A549 (cell line): ENCODE measurements at regions not wholly inside any gene's neighbourhood (a gene's known extent, or its start where the extent isn't known, plus 50 kb on each side); places are given as distances from the start of the nearest gene placed in this dataset.

ENCODE experiments used
- CHD2 ChIP-seq: fragments of 150-350 bp; IDR thresholded peaks from 2 replicates; pipeline ENCODE4 v1.6.1; 2014; ENCODE audit warnings: low read length; ENCODE audit not compliant: partially characterized antibody
- CTCF ChIP-seq: fragments of >200 bp; sonication (Bioruptor Twin); formaldehyde crosslinking; IDR thresholded peaks from 3 replicates; pipeline ENCODE4 v1.5.1; 2016
- MYC ChIP-seq: IDR thresholded peaks from 2 replicates; pipeline ENCODE4 v1.6.1; 2012; ENCODE audit warnings: mild to moderate bottlenecking, inconsistent platforms, low read length, improper control_type of control experiment, borderline replicate concordance
- RAD21 ChIP-seq, 2 experiments: fragments of >200 bp in 1 of 2; sonication (Bioruptor Twin) in 1 of 2; formaldehyde crosslinking in 1 of 2; IDR thresholded peaks in 1 of 2; conservative IDR thresholded peaks in 1 of 2; 2 replicates in 1 of 2; 3 replicates in 1 of 2; pipeline ENCODE4 v1.6.1; 2012 to 2018; ENCODE audit warnings: inconsistent platforms in 1 of 2
- RCOR1 ChIP-seq: fragments of 150-350 bp; IDR thresholded peaks from 2 replicates; pipeline ENCODE4 v1.6.1; 2014; ENCODE audit warnings: antibody characterized with exemption, low read length, low read depth
- SMC3 ChIP-seq: fragments of >200 bp; sonication (Bioruptor Twin); formaldehyde crosslinking; IDR thresholded peaks from 3 replicates; pipeline ENCODE4 v1.6.1; 2018; ENCODE audit warnings: inconsistent platforms
- TF ChIP-seq, protein P1 (sequence below): IDR thresholded peaks from 2 replicates; pipeline ENCODE4 v1.6.1; 2012

GRCh38 chr1:198829944-198830343 is 191.1 kb downstream of the PTPRC start:
- TF ChIP-seq CTCF (no peak), SMC3 (no peak), RCOR1 (no peak), RAD21 (conservative IDR thresholded peaks at IDR 0.05 in 1 of 2, IDR thresholded peaks at IDR 0.05 in 1 of 2) (peak in 1 of 2 experiments; percentile 14; a peak in 1 of 5 replicates), MYC (no peak), CHD2 (no peak)
- TF ChIP-seq, protein P1, sequence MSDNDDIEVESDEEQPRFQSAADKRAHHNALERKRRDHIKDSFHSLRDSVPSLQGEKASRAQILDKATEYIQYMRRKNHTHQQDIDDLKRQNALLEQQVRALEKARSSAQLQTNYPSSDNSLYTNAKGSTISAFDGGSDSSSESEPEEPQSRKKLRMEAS, result no peak
